HFFc6 (cell line): ENCODE measurements at regions not wholly inside any gene's neighbourhood (a gene's known extent, or its start where the extent isn't known, plus 50 kb on each side); places are given as distances from the start of the nearest gene placed in this dataset.

ENCODE experiments used
- DNase-seq: peaks from one replicate; pipeline ENCODE4 v3.0.0-alpha.2; 2018
- H3K27ac Mint-ChIP-seq: 2 replicates; pipeline ENCODE4 v1.8.0; 2020; ENCODE audit warnings: mild to moderate bottlenecking, mixed read lengths
- H3K27me3 Mint-ChIP-seq: 2 replicates; pipeline ENCODE4 v1.8.0; 2021; ENCODE audit warnings: mild to moderate bottlenecking, moderate library complexity, mixed read lengths; ENCODE audit not compliant: insufficient read depth
- H3K36me3 Mint-ChIP-seq: 2 replicates; pipeline ENCODE4 v1.8.0; 2021; ENCODE audit warnings: low read depth, mixed read lengths
- H3K4me1 Mint-ChIP-seq: 2 replicates; pipeline ENCODE4 v1.8.0; 2020; ENCODE audit warnings: low read depth, mixed read lengths
- H3K4me3 Mint-ChIP-seq: 2 replicates; pipeline ENCODE4 v1.8.0; 2020; ENCODE audit warnings: mild to moderate bottlenecking, moderate library complexity, mixed read lengths
- H3K9me3 Mint-ChIP-seq: 2 replicates; pipeline ENCODE4 v1.8.0; 2020; ENCODE audit warnings: mild to moderate bottlenecking, mixed read lengths
- TF ChIP-seq, protein P1 (sequence below): fragments of 200-600 bp; sonication (generic); IDR thresholded peaks from 2 replicates; pipeline ENCODE4 v1.5.0; 2021; ENCODE audit warnings: antibody characterized with exemption, mild to moderate bottlenecking

DNA sequence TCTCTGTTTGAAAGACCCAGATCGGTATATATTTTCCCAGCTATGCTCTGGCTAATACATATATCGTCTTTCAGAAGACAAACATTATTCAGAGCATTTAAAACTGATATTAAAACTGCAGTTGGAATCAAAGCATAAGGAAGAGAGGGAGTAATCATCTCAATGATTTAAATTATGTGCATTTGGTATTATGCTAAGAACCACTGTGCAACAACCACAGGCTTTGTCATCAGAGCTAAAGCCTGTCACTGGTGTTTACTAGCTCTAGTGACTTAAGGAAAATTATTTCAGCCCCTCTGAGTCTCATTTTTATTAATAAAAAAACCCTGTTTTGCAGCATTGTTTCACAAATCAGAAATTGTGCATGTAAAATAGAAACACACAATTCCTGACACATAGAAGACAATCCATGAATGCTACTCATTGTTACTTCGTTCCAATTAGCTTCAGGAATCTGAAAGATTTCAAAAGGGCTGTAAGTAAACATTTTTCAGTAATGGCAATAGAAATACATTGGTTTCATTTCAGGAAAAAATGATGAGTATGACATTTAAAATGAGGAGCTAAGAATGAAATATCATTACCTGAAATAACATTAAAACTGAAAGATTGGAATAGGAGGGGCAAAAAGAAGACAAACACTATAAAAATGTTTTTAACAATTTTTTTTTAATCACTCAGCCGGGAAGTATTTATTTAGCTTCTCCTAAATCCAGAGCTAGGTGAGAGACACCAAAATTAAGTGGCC is 136.5 kb upstream of the ADAMTS18 start:
- H3K4me1 Mint-ChIP-seq: no peaks in the 10 kb centered on the region
- peaks cover 36% of the 10 kb centered on the region for H3K9me3 Mint-ChIP-seq
- peaks cover 3% of the 10 kb centered on the region; the same call in 1 of the 2 replicates for H3K27me3 Mint-ChIP-seq
- TF ChIP-seq, protein P1, sequence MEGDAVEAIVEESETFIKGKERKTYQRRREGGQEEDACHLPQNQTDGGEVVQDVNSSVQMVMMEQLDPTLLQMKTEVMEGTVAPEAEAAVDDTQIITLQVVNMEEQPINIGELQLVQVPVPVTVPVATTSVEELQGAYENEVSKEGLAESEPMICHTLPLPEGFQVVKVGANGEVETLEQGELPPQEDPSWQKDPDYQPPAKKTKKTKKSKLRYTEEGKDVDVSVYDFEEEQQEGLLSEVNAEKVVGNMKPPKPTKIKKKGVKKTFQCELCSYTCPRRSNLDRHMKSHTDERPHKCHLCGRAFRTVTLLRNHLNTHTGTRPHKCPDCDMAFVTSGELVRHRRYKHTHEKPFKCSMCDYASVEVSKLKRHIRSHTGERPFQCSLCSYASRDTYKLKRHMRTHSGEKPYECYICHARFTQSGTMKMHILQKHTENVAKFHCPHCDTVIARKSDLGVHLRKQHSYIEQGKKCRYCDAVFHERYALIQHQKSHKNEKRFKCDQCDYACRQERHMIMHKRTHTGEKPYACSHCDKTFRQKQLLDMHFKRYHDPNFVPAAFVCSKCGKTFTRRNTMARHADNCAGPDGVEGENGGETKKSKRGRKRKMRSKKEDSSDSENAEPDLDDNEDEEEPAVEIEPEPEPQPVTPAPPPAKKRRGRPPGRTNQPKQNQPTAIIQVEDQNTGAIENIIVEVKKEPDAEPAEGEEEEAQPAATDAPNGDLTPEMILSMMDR: no peak
- no peak for DNase-seq
- H3K36me3 Mint-ChIP-seq: no peaks in the 10 kb centered on the region
- H3K27ac Mint-ChIP-seq: no peak overlapping the region
- H3K4me3 Mint-ChIP-seq: no peak overlapping the region

DNA sequence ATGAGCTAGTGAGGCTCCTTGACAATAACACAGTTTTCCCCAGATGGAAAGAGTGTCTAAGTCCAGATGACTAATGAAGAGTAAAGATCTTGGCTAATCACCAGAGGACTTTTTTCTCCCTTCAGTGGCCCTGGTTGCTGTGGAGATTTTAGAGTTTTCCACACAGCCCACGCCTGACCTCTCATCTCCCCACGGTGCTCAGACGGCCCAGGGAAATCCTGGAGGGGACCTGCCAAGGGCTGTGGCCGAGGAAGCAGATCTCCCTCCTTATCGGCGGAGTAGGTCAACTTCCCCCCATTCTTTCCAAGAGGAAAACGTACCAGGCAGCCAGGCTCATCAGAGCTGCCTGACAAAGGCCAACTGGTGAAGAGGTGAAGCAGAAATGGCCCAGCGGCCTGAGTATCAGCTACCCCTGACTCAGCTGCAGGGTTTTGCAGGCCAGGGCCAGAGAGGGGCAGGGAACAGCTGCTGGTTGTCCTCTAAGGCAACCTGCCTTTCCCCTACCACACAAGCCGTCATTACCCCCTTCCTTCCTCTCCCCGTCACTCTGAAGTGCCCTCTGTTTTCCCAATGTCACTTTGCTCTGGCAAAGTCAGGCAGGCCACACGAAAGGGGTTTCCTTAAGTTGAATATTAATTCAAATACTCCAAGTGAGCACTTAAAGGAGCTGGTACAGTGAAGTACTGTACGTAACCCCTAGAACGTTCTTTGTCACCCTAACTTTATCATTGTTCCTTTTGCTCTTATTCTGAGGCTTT is 140.2 kb upstream of the ADAMTS18 start:
- no peaks in the 10 kb centered on the region for H3K4me1 Mint-ChIP-seq
- no peak for DNase-seq
- peaks cover 20% of the 10 kb centered on the region for H3K9me3 Mint-ChIP-seq
- TF ChIP-seq, protein P1: no peak
- no peak overlapping the region for H3K27ac Mint-ChIP-seq
- H3K36me3 Mint-ChIP-seq: no peaks in the 10 kb centered on the region
- H3K4me3 Mint-ChIP-seq: no peak overlapping the region
- H3K27me3 Mint-ChIP-seq: peaks cover 3% of the 10 kb centered on the region

DNA sequence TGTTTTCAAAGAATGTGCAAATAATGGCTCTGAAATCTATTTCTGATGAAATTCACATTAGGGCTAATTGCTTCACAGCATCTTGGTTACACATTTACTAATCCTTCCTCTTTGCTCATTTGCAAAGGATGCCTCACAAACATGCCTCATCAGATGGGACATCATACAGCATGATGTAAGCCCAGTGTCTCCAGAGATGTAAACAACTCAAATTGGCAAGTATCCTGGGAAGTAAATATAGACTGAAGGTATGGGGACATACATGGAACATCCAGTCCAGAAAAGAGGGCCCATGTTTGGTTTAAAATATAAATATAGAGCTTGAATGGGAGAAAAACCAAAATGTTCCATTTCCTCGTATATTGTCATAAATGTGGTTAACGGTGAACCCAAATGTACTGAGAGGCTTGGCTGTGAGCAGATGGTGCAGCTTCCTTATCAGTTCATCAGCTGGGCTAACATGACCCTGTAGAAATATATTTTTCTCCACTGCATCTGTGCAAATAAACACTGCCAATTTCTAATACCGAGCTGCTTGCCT is 142.9 kb upstream of the NUDT7 start:
- Mint-ChIP-seq H3K9me3 (peaks cover 10% of the 10 kb centered on the region), H3K36me3 (no peaks in the 10 kb centered on the region), H3K4me3 (no peak overlapping the region), H3K27ac (no peak overlapping the region), H3K4me1 (no peaks in the 10 kb centered on the region), H3K27me3 (peaks cover under 1% of the 10 kb centered on the region)
- no peak for DNase-seq
- TF ChIP-seq, protein P1: no peak

DNA sequence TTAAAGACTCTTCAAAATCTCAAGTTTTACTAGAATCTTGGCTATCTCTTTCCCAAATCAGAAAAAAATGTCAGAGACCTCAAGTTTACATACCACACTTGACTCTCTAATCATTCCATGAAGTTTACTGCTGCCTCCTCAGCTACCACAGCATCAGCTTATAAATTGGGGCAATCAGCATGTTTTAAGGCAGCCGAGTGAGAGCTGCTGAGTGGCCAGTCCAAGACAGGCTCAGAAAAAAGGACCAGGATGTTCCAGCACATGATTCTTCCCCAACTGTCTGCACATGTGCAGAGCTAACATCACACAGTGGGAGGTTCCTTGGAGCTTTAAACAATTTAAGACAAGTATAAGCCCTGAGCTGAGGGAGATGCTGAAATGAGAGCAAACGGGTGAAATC is 140.6 kb upstream of the NUDT7 start:
- TF ChIP-seq, protein P1: no peak

DNA sequence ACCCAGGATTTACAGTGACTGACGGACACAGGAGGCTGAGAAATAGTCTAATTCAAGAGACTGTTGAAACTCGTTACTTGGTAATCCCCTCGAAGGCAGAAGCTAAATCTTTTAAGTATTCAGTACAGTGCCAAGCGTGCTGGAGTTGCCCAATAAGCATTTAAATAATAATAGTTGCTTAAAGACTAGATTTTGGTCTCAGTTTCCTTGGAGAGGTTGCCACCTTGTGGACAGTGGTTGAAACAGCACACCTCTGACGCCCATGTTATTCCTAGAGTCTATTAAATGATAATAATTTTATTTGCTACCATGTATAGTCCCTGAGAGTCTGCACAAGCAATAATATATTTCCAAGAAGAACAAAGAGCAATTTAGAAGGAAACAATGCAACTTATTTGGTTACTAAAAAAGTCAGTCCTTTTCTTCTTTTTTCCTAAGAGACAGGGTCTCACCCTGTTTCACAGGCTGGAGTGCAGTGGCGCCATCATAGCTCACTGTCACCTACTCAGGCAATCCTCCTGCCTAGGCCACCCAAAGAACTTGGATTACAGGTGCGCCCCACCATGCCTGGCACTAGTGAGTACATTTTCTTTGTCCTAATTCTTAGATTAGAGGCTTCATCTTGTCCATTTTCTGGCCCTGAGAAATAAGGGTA is 138.0 kb upstream of the NUDT7 start:
- H3K4me3 Mint-ChIP-seq: no peak overlapping the region
- H3K9me3 Mint-ChIP-seq: peaks cover 5% of the 10 kb centered on the region; the same call in 1 of the 2 replicates
- no peaks in the 10 kb centered on the region; the same call in none of the 2 replicates for H3K27me3 Mint-ChIP-seq
- TF ChIP-seq, protein P1: peak; percentile 94
- H3K4me1 Mint-ChIP-seq: no peaks in the 10 kb centered on the region
- peak; percentile 58 for DNase-seq
- no peak overlapping the region for H3K27ac Mint-ChIP-seq
- H3K36me3 Mint-ChIP-seq: no peaks in the 10 kb centered on the region

More for the DNA sequence above, 140.6 kb upstream of the NUDT7 start:
- H3K27ac Mint-ChIP-seq: no peak overlapping the region
- H3K36me3 Mint-ChIP-seq: no peaks in the 10 kb centered on the region
- H3K4me1 Mint-ChIP-seq: no peaks in the 10 kb centered on the region
- H3K27me3 Mint-ChIP-seq: no peaks in the 10 kb centered on the region; the same call in none of the 2 replicates
- no peak for DNase-seq
- no peak overlapping the region for H3K4me3 Mint-ChIP-seq
- H3K9me3 Mint-ChIP-seq: peaks cover 5% of the 10 kb centered on the region; the same call in 1 of the 2 replicates
